NCI-H82 treated with DMSO at 0.1 percent for 48 hours (cell line): ENCODE measurements at regions not wholly inside any gene's neighbourhood (a gene's known extent, or its start where the extent isn't known, plus 50 kb on each side); places are given as distances from the start of the nearest gene placed in this dataset.

Source experiments
- DNase-seq: peaks from one replicate; lab custom pipeline; 2025; ENCODE audit not compliant: unreplicated experiment; lab: John Stamatoyannopoulos, UW

DNA sequence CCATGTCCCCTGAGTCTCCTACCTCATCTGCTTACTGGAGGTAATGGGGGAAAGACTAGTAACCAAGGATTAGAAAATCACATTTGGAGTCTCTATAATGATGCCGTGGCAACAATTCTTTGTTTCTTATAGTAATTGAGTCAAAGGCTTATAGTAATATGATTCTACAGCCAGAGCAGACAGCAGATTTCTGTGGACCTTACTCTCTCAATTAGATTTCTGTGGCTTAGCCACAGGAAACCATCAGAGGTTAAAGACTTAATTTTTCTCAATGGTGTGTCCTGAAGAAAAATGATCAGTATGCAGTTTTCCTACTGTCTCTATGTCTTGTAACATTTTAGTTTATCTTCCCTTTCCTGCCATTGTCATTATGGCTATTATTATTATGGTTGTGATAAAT, 59.3 kb upstream of the CD180 start:
- DNase-seq = peak; percentile 6

GRCh38 chr5:67253911-67254310, 57.3 kb upstream of the CD180 start:
- no peak for DNase-seq

GRCh38 chr5:67249590-67249895, 52.9 kb upstream of the CD180 start:
- peak; percentile 60 for DNase-seq

DNA sequence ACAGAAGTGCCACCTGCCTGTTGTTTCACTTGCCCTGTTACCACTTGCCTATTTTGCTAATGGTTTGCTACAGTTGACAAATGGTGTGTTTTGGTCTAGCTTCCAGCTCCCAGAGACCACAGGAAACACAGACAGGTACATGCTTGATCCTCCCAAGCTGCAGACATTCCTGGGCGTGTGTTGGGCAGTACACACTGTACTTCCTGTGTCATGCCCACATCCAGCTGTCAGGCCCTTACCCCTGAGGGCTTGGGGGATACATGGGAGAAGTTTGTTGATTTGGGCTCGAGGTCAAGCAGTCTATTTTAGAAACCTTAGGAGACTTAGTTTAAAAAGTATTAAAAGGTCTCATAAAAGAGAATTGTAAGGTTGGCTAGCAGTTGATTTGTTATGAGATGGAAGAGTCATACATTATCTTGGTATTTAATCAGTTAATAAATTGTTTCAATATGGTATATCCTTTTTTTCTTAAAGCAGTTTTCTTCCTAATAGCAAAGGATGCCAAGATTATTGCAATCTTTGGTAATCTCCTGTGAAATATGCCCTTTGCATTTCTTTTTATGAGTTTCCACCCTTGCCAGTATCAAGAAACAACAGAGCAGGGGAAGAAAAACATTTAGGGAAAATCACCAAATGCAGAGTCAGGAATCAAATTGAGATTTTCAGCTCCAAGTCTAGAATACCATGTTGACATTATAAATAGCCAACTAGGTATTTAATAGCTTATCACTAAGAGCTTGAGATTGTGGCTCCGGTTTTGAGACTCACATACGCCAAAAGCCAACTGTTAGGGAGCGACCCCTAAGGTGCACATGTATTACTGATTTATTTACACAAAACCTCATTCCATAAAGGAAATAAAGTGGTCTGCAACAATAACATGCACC, 52.3 kb upstream of the CD180 start:
- no peak for DNase-seq

DNA sequence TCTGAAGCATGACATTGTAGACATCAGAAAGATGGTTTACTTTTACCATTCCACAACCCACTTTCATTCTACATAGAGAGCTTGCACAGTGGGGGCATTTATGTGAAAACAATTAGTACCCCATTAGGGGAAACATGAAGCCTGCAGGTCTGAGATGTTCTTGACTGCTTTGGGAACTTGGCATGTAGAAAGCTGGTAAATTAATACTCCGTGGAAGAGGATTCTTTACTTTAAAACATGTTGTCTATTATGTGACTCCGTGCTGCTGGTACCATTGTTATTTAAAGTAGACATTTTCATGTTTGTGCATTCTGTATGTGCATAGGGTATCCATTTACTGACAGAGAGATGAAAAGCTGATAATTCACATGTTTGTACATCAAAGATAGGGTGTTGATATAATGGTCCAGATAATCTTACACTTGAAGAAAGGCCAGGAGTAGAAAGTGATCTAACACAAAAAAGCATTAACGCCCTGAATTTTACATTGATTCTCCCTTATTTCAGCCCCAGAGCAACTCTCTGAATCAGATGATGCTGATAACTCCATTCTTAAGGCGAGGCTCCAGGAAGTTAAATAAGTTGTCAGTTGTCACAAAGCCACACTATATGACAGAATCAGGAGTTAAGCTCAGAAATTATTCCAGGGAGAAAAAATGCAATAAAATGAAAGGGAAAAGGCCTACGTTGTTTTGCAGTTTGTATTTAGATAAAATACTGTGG, 50.1 kb upstream of the CD180 start:
- no peak for DNase-seq
